NCI-H526 (cell line): ENCODE measurements at regions not wholly inside any gene's neighbourhood (a gene's known extent, or its start where the extent isn't known, plus 50 kb on each side); places are given as distances from the start of the nearest gene placed in this dataset.
"Not testable (repeated sequence)": the region's sequence is repeated elsewhere in the genome, so short reads cannot be mapped to it uniquely, and the experiment has no call there.

ENCODE experiments used
- DNase-seq, 2 experiments: peaks; one replicate each; lab custom pipeline; 2025; lab: John Stamatoyannopoulos, UW

GRCh38 chrX:109172091-109172602, 309.7 kb downstream of the GUCY2F start:
- DNase-seq, result no peak

GRCh38 chrX:109155161-109155560, 326.7 kb downstream of the GUCY2F start:
- no peak for DNase-seq

GRCh38 chrX:109144173-109144572, 337.7 kb downstream of the GUCY2F start:
- DNase-seq, result not testable (repeated sequence)

- no peak for DNase-seq
Measured at GRCh38 chrX:109140463-109140862, 341.4 kb downstream of the GUCY2F start.

- DNase-seq, result no peak
Measured at GRCh38 chrX:109134777-109135176, 347.1 kb downstream of the GUCY2F start.

GRCh38 chrX:109125304-109125703, 356.6 kb downstream of the GUCY2F start:
- DNase-seq, result no peak

GRCh38 chrX:109089359-109089758, 353.0 kb upstream of the IRS4 start:
- DNase-seq, result no peak

GRCh38 chrX:109077788-109078187, 341.4 kb upstream of the IRS4 start:
- DNase-seq, result no peak

GRCh38 chrX:109054181-109054581, 317.8 kb upstream of the IRS4 start:
- DNase-seq, result not testable (repeated sequence)

- no peak for DNase-seq
Measured at GRCh38 chrX:109049903-109050302, 313.5 kb upstream of the IRS4 start.

GRCh38 chrX:109049416-109049815, 313.1 kb upstream of the IRS4 start:
- DNase-seq, result no peak

- no peak for DNase-seq
Measured at GRCh38 chrX:109040057-109040456, 303.7 kb upstream of the IRS4 start.

- no peak for DNase-seq
Measured at GRCh38 chrX:109036624-109037023, 300.3 kb upstream of the IRS4 start.

GRCh38 chrX:108993909-108994308, 257.5 kb upstream of the IRS4 start:
- DNase-seq, result no peak

- DNase-seq, result not testable (repeated sequence)
Measured at GRCh38 chrX:108972899-108973298, 236.5 kb upstream of the IRS4 start.

GRCh38 chrX:108947205-108947604, 210.8 kb upstream of the IRS4 start:
- no peak for DNase-seq

- no peak for DNase-seq
Measured at GRCh38 chrX:108946531-108946930, 210.2 kb upstream of the IRS4 start.

GRCh38 chrX:108945883-108946523, 209.6 kb upstream of the IRS4 start:
- no peak for DNase-seq

GRCh38 chrX:108914791-108915190, 178.4 kb upstream of the IRS4 start:
- no peak for DNase-seq

GRCh38 chrX:108903831-108904230, 167.5 kb upstream of the IRS4 start:
- DNase-seq, result not testable (repeated sequence)

GRCh38 chrX:108900333-108900732, 164.0 kb upstream of the IRS4 start:
- no peak for DNase-seq

- DNase-seq, result not testable (repeated sequence)
Measured at GRCh38 chrX:108896349-108896748, 160.0 kb upstream of the IRS4 start.

- no peak for DNase-seq
Measured at GRCh38 chrX:108892501-108892900, 156.1 kb upstream of the IRS4 start.

GRCh38 chrX:108875548-108875947, 139.2 kb upstream of the IRS4 start:
- DNase-seq, result no peak
